ENCODE measurements at regions not wholly inside any gene's neighbourhood (a gene's known extent, or its start where the extent isn't known, plus 50 kb on each side); places are given as distances from the start of the nearest gene placed in this dataset.

DNA sequence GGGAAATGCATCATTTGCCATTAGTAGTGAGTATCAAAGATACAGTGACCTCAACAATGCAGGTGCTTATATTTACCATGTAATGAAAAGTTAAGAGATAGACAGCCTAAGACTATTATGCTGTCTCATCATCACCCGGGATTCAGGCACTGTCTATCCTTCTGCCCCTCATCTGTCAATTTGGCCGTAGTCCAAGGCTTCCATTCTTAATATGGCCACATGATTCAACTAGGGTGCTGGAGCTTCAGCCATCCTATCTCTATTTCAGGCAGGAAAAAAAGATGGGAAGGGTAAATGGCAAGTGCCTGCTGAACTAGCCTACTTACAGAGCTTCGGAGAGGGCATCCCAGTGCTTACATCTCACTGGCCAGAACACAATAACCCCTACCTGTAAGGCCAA, 196.7 kb upstream of the LNX1 start:
- TF ChIP-seq, protein P1, sequence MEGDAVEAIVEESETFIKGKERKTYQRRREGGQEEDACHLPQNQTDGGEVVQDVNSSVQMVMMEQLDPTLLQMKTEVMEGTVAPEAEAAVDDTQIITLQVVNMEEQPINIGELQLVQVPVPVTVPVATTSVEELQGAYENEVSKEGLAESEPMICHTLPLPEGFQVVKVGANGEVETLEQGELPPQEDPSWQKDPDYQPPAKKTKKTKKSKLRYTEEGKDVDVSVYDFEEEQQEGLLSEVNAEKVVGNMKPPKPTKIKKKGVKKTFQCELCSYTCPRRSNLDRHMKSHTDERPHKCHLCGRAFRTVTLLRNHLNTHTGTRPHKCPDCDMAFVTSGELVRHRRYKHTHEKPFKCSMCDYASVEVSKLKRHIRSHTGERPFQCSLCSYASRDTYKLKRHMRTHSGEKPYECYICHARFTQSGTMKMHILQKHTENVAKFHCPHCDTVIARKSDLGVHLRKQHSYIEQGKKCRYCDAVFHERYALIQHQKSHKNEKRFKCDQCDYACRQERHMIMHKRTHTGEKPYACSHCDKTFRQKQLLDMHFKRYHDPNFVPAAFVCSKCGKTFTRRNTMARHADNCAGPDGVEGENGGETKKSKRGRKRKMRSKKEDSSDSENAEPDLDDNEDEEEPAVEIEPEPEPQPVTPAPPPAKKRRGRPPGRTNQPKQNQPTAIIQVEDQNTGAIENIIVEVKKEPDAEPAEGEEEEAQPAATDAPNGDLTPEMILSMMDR (IDR thresholded peaks at IDR 0.05): no peak
- no peak for TF ChIP-seq POLR2A (IDR thresholded peaks at IDR 0.05)
- TF ChIP-seq EP300 (IDR thresholded peaks at IDR 0.05): no peak

Measured in tibial nerve (tissue), 4 donors.